HCT116 (cell line): ENCODE measurements at regions not wholly inside any gene's neighbourhood (a gene's known extent, or its start where the extent isn't known, plus 50 kb on each side); places are given as distances from the start of the nearest gene placed in this dataset.

ENCODE experiments used
- ATAC-seq: fragments of 200-7000 bp; cut with Tn5 transposase; 2 replicates; pipeline ENCODE4 v1.9.1; 2020; ENCODE audit warnings: mild to moderate bottlenecking, moderate library complexity
- BruUV-seq: library from RNA; stranded (reverse); fragments of 400-500 nt; replicated peaks from 2 replicates; lab custom pipeline; 2021; lab: Mats Ljungman, UMichigan
- CTCF ChIA-PET: fragments of 300-600 bp; sonication (Branson Sonifier 250); formaldehyde crosslinking; loops from one replicate; lab custom pipeline; 2021; ENCODE audit warnings: antibody characterized with exemption; lab: Charles Lee
- POLR2A ChIA-PET: fragments of 300-600, 350-600 bp; sonication (Branson Sonifier 250); formaldehyde crosslinking; loops from one replicate; lab custom pipeline; 2021; ENCODE audit warnings: antibody characterized with exemption; lab: Charles Lee
- RAD21 ChIA-PET, 2 experiments: fragments of 300-600 bp; sonication (Branson Sonifier 250); formaldehyde crosslinking; loops; one replicate each; lab custom pipeline; 2023; ENCODE audit warnings: low total read pairs in 2 of 2; ENCODE audit not compliant: uncharacterized antibody in 2 of 2, unreplicated experiment in 2 of 2, low non-redundant PET in 1 of 2; lab: Charles Lee
- DNase-seq: peaks from one replicate; pipeline ENCODE4 v3.0.0-alpha.2; 2010; ENCODE audit warnings: low read depth, low spot score
- H2AFZ ChIP-seq: fragments of 200-600 bp; shearing (Covaris generic), sonication (generic); 2 replicates; pipeline ENCODE4 v1.6.1; 2017; ENCODE audit warnings: low read depth, mixed run types, mixed read lengths, antibody characterized with exemption, low read length; ENCODE audit not compliant: poor library complexity, severe bottlenecking
- H3K27ac ChIP-seq: 2 replicates; pipeline ENCODE4 v1.5.1; 2012; ENCODE audit warnings: low read depth, low read length
- H3K27me3 ChIP-seq: fragments of 200-600 bp; sonication (generic); 2 replicates; pipeline ENCODE4 v1.6.1; 2016; ENCODE audit warnings: mixed run types, low read length, mixed read lengths; ENCODE audit not compliant: insufficient read depth
- H3K36me3 ChIP-seq, 2 experiments: fragments of 200-500 bp in 1 of 2; fragments of 200-600 bp in 1 of 2; sonication (Bioruptor generic) in 1 of 2; sonication (generic) in 1 of 2; 2 replicates each; pipeline versions ENCODE4 v1.5.1 to v1.6.1; 2014 to 2016; ENCODE audit warnings: low read length in 2 of 2, inconsistent platforms in 1 of 2, mixed read lengths in 1 of 2, mixed run types in 1 of 2; ENCODE audit not compliant: insufficient read depth in 2 of 2, control insufficient read depth in 1 of 2
- H3K4me1 ChIP-seq, 2 experiments: fragments of 200-600 bp in 1 of 2; sonication (generic) in 1 of 2; 2 replicates each; pipeline versions ENCODE4 v1.5.1 to v1.6.1; 2012 to 2017; ENCODE audit warnings: low read length in 2 of 2, inconsistent platforms in 1 of 2, mild to moderate bottlenecking in 1 of 2, mixed read lengths in 1 of 2, mixed run types in 1 of 2, moderate library complexity in 1 of 2; ENCODE audit not compliant: insufficient read depth in 2 of 2, control insufficient read depth in 1 of 2
- H3K4me2 ChIP-seq: fragments of 200-600 bp; sonication (generic); 2 replicates; pipeline ENCODE4 v1.6.1; 2017; ENCODE audit warnings: mixed run types, low read length, mixed read lengths
- H3K4me3 ChIP-seq, 2 experiments: fragments of 200-600 bp in 1 of 2; sonication (generic) in 1 of 2; replicated peaks in 1 of 2; 2 replicates each; pipeline ENCODE4 v1.5.1; 2011 to 2016; ENCODE audit warnings: low read length in 2 of 2, control low read depth in 1 of 2, low read depth in 1 of 2, mild to moderate bottlenecking in 1 of 2, mixed read lengths in 1 of 2, mixed run types in 1 of 2
- H3K79me2 ChIP-seq: fragments of 200-600 bp; sonication (generic); 2 replicates; pipeline ENCODE4 v1.6.1; 2017; ENCODE audit warnings: mild to moderate bottlenecking, mixed run types, low read length, moderate library complexity, mixed read lengths; ENCODE audit not compliant: insufficient read depth
- H3K9ac ChIP-seq: fragments of 200-600 bp; sonication (generic); 2 replicates; pipeline ENCODE4 v1.6.1; 2016; ENCODE audit warnings: low read length, mixed read lengths
- H3K9me2 ChIP-seq: fragments of 200-600 bp; sonication (generic), shearing (Covaris generic); 2 replicates; pipeline ENCODE4 v1.6.1; 2017; ENCODE audit warnings: mixed run types, mild to moderate bottlenecking, moderate library complexity; ENCODE audit not compliant: insufficient read depth
- H3K9me3 ChIP-seq, 2 experiments: fragments of 200-500 bp in 1 of 2; fragments of 200-600 bp in 1 of 2; sonication (Bioruptor generic) in 1 of 2; sonication (generic) in 1 of 2; 2 replicates each; pipeline ENCODE4 v1.6.1; 2014 to 2017; ENCODE audit warnings: low read length in 2 of 2, mixed read lengths in 2 of 2, inconsistent platforms in 1 of 2, low read depth in 1 of 2, mild to moderate bottlenecking in 1 of 2, mixed run types in 1 of 2, moderate library complexity in 1 of 2; ENCODE audit not compliant: control insufficient read depth in 1 of 2, insufficient read depth in 1 of 2
- H4K20me1 ChIP-seq: fragments of 200-600 bp; sonication (generic), shearing (Covaris generic); 2 replicates; pipeline ENCODE4 v1.6.1; 2017; ENCODE audit warnings: mixed run types, mild to moderate bottlenecking, moderate library complexity; ENCODE audit not compliant: insufficient read depth
- CEBPB ChIP-seq: IDR thresholded peaks from 2 replicates; pipeline ENCODE4 v1.6.1; 2012; ENCODE audit warnings: low read depth
- EGR1 ChIP-seq: IDR thresholded peaks from 2 replicates; pipeline ENCODE4 v1.6.1; 2012; ENCODE audit warnings: low read depth
- ELF1 ChIP-seq: IDR thresholded peaks from 2 replicates; pipeline ENCODE4 v1.6.1; 2012; ENCODE audit warnings: low read depth, borderline replicate concordance
- EZH2phosphoT487 ChIP-seq: fragments of 200-600 bp; IDR thresholded peaks from 2 replicates; pipeline ENCODE4 v1.6.1; 2018; ENCODE audit warnings: antibody characterized with exemption, borderline replicate concordance
- POLR2AphosphoS5 ChIP-seq: IDR thresholded peaks from 2 replicates; pipeline ENCODE4 v1.6.1; 2011; ENCODE audit warnings: mild to moderate bottlenecking, low read depth, low read length, moderate library complexity
- SIN3A ChIP-seq: IDR thresholded peaks from 2 replicates; pipeline ENCODE4 v1.6.1; 2012; ENCODE audit warnings: low read depth
- SP1 ChIP-seq: IDR thresholded peaks from 2 replicates; pipeline ENCODE4 v1.6.1; 2012; ENCODE audit warnings: low read depth
- TCF7L2 ChIP-seq: IDR thresholded peaks from 2 replicates; pipeline ENCODE4 v1.7.0; 2011; ENCODE audit warnings: borderline replicate concordance, inconsistent platforms; ENCODE audit not compliant: insufficient read depth, insufficient read length; ENCODE audit errors: extremely low read depth
- YY1 ChIP-seq: IDR thresholded peaks from 2 replicates; pipeline ENCODE4 v1.6.1; 2011; ENCODE audit warnings: low read length, low read depth, moderate library complexity, mild to moderate bottlenecking; ENCODE audit not compliant: insufficient replicate concordance; ENCODE audit errors: extremely low read depth
- ZFX ChIP-seq: fragments of 450-650 bp; IDR thresholded peaks from 2 replicates; pipeline ENCODE4 v1.6.1; 2017
- ZNF274 ChIP-seq: fragments of 200-500 bp; sonication (Bioruptor generic); IDR thresholded peaks from 2 replicates; pipeline ENCODE4 v1.6.1; 2014; ENCODE audit warnings: mild to moderate bottlenecking, low read depth, low read length, inconsistent platforms
- intact Hi-C: fragments of 100-400 bp; cut with micrococcal nuclease; formaldehyde crosslinking; loops from 2 replicates; pipeline ENCODE4 v1.10.0; 2022
- TF ChIP-seq, protein P1 (sequence below): IDR thresholded peaks from 2 replicates; pipeline ENCODE4 v1.6.1; 2012
- TF ChIP-seq, protein P2 (sequence below), 3 experiments: fragments of 200-600 bp in 1 of 3; sonication (generic) in 1 of 3; IDR thresholded peaks in 2 of 3; conservative IDR thresholded peaks in 1 of 3; 2 replicates each; pipeline ENCODE4 v1.5.1; 2012 to 2017; ENCODE audit warnings: low read depth in 2 of 3, low read length in 2 of 3, antibody characterized with exemption in 1 of 3, borderline replicate concordance in 1 of 3, control low read depth in 1 of 3, mild to moderate bottlenecking in 1 of 3, mixed read lengths in 1 of 3, mixed run types in 1 of 3, moderate library complexity in 1 of 3; ENCODE audit not compliant: insufficient read depth in 1 of 3
- TF ChIP-seq, protein P3 (sequence below): IDR thresholded peaks from 2 replicates; pipeline ENCODE4 v1.6.1; 2012
- TF ChIP-seq, protein P4 (sequence below): IDR thresholded peaks from 2 replicates; pipeline ENCODE4 v1.6.1; 2011; ENCODE audit warnings: mild to moderate bottlenecking, low read length, moderate library complexity; ENCODE audit not compliant: insufficient replicate concordance; ENCODE audit errors: extremely low read depth

DNA sequence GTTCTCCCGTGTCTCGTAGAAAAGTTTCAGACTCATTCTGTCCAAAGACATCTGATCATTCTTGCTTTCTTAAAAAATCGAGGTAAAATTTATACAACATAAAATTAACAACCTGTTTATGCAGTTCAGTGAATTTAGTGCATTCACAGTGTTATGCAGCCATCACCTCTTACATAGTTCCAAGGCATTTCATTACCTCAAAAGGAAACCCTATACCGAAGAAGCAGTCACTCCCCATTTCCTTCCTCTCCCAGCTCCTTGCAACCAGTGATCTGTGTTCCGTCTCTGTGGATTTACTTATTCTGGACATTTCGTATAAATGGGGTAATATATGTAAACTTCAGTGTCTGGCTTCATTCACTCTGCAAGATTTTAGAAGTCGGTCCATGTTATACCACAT, 103.5 kb upstream of the HS3ST3A1 start (continued):
- TF ChIP-seq, protein P1, sequence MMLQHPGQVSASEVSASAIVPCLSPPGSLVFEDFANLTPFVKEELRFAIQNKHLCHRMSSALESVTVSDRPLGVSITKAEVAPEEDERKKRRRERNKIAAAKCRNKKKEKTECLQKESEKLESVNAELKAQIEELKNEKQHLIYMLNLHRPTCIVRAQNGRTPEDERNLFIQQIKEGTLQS: no peak
- TF ChIP-seq ZFX (no peak), SP1 (no peak), YY1 (no peak), EGR1 (no peak)
- TF ChIP-seq, protein P2, sequence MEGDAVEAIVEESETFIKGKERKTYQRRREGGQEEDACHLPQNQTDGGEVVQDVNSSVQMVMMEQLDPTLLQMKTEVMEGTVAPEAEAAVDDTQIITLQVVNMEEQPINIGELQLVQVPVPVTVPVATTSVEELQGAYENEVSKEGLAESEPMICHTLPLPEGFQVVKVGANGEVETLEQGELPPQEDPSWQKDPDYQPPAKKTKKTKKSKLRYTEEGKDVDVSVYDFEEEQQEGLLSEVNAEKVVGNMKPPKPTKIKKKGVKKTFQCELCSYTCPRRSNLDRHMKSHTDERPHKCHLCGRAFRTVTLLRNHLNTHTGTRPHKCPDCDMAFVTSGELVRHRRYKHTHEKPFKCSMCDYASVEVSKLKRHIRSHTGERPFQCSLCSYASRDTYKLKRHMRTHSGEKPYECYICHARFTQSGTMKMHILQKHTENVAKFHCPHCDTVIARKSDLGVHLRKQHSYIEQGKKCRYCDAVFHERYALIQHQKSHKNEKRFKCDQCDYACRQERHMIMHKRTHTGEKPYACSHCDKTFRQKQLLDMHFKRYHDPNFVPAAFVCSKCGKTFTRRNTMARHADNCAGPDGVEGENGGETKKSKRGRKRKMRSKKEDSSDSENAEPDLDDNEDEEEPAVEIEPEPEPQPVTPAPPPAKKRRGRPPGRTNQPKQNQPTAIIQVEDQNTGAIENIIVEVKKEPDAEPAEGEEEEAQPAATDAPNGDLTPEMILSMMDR (IDR thresholded peaks at IDR 0.05 in 2 of 3, conservative IDR thresholded peaks at IDR 0.05 in 1 of 3; ENCODE audit: borderline replicate concordance in 1 of 3, insufficient read depth in 1 of 3, low read depth in 2 of 3, low read length in 2 of 3): no peak
- TF ChIP-seq, protein P3, sequence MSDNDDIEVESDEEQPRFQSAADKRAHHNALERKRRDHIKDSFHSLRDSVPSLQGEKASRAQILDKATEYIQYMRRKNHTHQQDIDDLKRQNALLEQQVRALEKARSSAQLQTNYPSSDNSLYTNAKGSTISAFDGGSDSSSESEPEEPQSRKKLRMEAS: no peak
- TF ChIP-seq, protein P4, sequence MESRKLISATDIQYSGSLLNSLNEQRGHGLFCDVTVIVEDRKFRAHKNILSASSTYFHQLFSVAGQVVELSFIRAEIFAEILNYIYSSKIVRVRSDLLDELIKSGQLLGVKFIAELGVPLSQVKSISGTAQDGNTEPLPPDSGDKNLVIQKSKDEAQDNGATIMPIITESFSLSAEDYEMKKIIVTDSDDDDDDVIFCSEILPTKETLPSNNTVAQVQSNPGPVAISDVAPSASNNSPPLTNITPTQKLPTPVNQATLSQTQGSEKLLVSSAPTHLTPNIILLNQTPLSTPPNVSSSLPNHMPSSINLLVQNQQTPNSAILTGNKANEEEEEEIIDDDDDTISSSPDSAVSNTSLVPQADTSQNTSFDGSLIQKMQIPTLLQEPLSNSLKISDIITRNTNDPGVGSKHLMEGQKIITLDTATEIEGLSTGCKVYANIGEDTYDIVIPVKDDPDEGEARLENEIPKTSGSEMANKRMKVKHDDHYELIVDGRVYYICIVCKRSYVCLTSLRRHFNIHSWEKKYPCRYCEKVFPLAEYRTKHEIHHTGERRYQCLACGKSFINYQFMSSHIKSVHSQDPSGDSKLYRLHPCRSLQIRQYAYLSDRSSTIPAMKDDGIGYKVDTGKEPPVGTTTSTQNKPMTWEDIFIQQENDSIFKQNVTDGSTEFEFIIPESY: no peak

DNA sequence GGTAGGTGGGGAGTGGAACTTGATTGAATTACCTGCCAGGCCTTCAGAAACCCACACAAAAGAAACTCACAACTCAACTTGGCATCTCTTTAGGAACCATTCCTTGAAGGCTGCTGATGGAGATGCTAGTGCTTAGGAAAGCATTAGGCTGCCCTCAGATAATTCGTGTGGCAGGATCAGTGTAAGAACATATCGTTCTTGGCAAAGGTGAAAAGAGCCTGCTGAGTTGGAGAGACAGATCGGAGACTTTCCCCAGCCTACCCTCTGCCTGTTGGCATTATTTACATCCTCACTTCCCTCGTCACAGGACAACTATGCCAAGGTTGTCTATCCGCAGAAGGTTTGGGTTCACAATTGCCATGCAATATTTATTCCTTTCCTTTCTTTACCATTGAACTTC, 120.0 kb upstream of the HS3ST3A1 start:
- H3K4me2 ChIP-seq: no peak overlapping the region
- H3K79me2 ChIP-seq: no peaks in the 10 kb centered on the region
- TF ChIP-seq ELF1 (no peak), ZFX (no peak), SIN3A (no peak), TCF7L2 (no peak), ZNF274 (no peak), POLR2AphosphoS5 (no peak), SP1 (no peak), EZH2phosphoT487 (no peak), CEBPB (no peak)
- TF ChIP-seq, protein P2 (IDR thresholded peaks at IDR 0.05 in 2 of 3, conservative IDR thresholded peaks at IDR 0.05 in 1 of 3; ENCODE audit: borderline replicate concordance in 1 of 3, insufficient read depth in 1 of 3, low read depth in 2 of 3, low read length in 2 of 3): no peak
- TF ChIP-seq, protein P3: no peak
- TF ChIP-seq, all 23 proteins: peak for 0
- ChIA-PET CTCF (no interaction called here), RAD21 (no interaction called here), POLR2A (no interaction called here)
- Histone ChIP-seq H3K27ac (no peak overlapping the region), H3K4me1 (peaks cover 0 to 7% of the 10 kb centered on the region in 2 experiments; a peak in 3 of 4 replicates), H3K9ac (no peak overlapping the region), H3K4me3 (no peak overlapping the region), H3K9me2 (no peaks in the 10 kb centered on the region), H2AFZ (no peak overlapping the region), H3K9me3 (no peaks in the 10 kb centered on the region), H4K20me1 (no peaks in the 10 kb centered on the region), H3K36me3 (no peaks in the 10 kb centered on the region), H3K27me3 (no peaks in the 10 kb centered on the region)
- BruUV-seq: no TSS peak
- DNase-seq: no peak
- intact Hi-C loops: no loop called here
- no peak for ATAC-seq
